Eye (tissue), 1 donor: ENCODE measurements at regions not wholly inside any gene's neighbourhood (a gene's known extent, or its start where the extent isn't known, plus 50 kb on each side); places are given as distances from the start of the nearest gene placed in this dataset.
"Not testable (repeated sequence)": the region's sequence is repeated elsewhere in the genome, so short reads cannot be mapped to it uniquely, and the experiment has no call there.

Experiments
- DNase-seq: peaks from one replicate; pipeline ENCODE4 v3.0.0-alpha.2; 2015

GRCh38 chr4:55028196-55028595 is 97.2 kb downstream of the KDR start:
- DNase-seq, result no peak

GRCh38 chr4:55027596-55027995 is 97.8 kb downstream of the KDR start:
- no peak for DNase-seq

DNA sequence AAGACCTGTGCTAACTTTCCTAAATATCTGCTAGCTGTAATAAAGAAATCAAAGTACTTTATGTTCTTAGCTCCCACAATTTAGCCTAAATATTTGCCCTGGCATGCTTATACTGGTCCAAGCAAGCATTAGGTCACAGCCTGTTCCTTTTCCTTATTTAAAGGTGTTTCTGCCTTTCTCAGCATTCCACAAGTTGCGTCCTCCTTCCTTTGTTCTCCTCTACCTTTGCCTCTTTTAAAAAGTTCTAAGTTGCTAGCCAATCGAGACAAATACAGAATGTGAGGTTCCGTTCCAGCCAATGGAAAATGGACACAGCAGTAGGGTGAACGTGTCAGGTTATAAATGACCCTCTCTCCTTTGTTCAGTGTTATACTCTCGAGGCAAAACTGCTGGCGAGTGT is 99.9 kb downstream of the KDR start:
- DNase-seq, result not testable (repeated sequence)

DNA sequence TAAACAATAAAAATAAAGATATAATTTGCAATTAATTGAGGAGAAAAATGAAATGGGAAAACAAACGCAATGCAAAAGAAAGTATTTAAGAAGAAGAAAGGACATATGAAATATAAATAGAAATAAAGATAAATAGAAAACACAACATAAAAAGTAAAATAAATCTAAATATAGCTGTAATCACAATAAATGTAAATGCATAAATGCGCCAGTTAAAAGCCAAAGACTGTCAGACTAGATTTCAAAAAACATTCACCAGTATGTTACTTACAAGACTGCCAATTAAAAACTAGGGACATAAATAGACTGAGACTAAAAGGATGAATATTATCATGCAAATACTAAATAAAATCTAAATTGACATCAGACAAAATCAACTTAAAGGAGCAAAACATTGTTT is 102.4 kb downstream of the KDR start:
- DNase-seq, result no peak

DNA sequence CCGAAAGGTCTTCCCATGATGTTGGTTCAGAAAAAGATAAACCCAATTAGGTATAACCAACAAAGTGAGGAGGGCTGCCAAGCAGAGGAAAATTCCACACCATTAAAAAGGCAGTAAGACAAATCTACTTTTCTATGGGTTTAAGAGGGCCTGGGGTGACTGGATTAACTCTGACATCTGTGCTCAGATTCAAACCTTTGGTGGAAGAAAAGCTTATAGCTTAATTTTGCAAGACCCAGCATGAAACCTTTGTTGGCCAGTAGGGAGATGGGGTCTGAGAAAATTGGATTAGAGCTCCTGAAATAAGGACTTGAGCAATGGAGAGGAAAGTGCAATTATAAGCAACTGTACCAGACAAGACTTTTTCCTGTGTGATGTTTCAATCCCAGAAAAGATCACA is 104.2 kb downstream of the KDR start:
- DNase-seq, result peak; percentile 72

DNA sequence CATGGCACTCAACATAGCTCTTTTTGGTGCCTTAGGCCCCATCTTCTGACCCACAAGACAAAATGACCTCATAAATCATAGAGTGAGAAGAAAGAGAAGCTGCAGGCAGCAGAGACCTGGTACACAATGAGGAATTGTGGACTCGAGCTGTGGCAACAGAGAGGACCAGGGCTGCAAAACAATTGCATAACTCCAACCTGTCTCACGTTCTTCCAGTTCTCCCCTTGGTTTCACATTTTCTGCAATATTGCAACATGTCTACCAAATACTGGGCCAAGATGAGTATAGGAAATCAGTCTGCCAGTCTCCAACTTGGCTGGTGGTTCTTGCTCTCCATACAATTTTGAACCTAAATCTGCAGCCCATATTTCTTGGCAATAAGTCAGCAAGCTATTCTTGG is 105.3 kb downstream of the KDR start:
- no peak for DNase-seq

DNA sequence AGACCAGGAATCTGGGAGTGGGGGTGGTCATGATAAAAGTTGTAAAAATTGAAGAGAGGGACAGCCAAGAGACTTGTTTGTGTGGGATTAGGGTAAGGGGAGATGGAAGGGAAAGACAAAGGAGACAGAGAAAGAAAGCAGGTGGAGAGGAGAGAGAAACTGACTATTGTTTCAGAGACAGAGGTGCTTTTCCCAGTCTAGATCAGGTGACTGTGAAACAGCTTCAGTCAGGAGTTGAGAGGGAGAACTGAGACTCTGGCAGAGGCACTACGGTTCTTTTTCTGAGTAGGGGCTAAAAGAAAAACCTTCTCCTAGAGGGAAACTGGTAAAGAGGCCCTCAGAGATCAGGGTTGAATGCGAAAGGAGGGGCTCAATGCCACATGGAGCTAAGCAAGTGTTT is 106.4 kb downstream of the KDR start:
- no peak for DNase-seq

- DNase-seq, result no peak
Measured at GRCh38 chr4:55018521-55018920, 106.9 kb downstream of the KDR start.

- no peak for DNase-seq
Measured at GRCh38 chr4:55017406-55017805, 108.0 kb downstream of the KDR start.

GRCh38 chr4:55016131-55016530 is 109.3 kb downstream of the KDR start:
- DNase-seq, result no peak

GRCh38 chr4:55014876-55015275 is 110.5 kb downstream of the KDR start:
- DNase-seq, result no peak

GRCh38 chr4:55013431-55013955 is 111.9 kb downstream of the KDR start:
- no peak for DNase-seq

DNA sequence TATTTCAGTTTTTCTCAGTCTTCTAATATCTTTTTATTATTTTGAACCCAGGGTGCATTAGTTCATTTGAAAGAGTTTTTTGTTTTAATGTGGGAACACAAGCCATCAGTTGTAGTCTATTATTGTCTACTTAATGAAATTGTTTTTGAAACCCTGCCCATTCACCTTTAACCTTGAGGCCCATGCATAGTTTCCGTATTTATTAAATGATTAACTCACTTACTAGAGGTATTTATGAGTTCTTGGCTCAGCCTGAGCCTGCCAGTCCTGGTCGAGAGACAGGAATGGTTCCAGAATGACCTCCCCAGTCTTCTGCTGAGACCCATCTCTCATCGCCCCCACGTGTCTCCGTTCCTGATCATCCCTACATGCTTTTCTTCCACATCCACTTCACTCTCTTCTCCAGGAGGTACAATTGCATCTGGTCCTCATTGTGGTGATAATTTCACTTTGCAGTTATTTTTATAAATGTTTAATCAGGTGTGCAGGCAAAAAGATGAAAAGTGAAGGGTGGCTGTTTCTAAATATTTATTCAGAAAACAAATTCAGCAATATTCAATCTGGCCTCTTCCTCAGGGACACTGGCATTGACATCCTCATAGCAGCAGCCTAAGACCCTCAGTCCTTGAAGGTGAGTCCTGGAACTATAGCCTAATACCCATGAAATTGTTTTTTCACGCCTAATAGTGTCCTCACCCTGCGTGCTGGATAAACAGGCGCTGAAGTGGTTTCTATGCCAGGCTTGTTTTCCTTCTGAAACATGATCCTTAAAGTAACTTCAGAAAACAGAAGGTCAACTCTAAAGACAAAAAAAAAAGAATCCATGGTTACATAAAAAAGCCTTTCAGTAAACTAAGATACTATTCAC is 112.8 kb downstream of the KDR start:
- no peak for DNase-seq

GRCh38 chr4:55011761-55012160 is 113.6 kb downstream of the KDR start:
- DNase-seq, result no peak

DNA sequence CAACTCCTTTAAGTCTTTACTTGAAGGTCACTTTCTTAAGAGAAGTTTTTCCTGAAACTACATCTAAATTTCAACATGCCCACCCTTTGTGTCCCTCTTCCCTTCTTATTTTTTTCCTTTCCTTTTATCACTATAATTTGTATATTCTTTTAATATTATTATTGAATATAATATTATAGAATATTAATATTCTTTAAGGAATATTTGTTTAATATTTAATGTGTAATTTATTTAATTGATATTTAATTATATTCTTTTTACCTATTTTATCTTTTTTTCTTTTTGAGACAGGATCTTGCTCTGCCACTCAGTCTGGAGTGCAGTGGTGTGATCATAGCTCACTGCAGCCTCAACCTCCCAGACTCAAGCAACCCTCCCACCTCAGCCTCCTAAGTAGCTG is 114.8 kb downstream of the KDR start:
- DNase-seq, result no peak

DNA sequence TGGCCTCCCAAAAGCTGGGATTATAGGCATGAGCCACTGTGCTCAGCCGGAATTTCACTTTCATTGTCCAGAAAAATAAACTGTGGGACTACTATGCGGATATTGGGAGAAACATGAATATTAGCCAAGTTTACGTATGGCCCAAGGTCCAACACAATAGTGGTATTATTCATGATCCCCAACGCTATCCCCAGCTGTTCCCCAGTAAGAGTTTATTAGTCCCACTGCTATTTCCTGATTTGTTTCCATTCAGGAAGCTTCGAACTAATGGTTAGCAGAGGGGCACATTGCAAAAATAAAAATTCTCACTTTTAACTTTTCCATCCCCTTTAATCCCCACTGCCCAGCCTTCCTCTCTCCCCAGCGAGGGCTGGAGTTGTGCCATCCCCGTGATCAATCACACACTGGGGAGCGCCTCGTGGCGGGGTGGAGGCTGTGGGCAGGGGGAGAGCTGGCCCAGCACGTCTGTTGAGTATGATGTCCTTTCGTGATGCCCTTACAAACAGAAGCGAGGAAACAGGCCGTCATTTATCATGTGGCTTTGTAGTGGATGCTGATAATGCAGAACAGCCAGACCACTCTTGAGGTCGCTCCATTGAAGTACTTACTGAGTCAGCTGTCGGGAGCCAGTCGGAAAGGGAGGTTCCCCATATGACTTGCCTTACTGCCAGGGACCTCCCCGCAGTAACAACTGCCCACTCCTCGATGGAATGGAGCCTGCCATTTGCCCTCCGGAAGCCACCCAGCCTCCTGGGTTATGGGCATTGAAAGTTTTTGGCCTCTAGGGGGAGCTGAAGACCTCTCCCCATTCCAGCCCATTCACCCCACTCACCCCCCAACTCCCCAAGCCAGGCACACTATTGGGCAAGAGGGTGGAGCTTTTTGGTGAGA is 117.0 kb downstream of the KDR start:
- DNase-seq, result no peak

DNA sequence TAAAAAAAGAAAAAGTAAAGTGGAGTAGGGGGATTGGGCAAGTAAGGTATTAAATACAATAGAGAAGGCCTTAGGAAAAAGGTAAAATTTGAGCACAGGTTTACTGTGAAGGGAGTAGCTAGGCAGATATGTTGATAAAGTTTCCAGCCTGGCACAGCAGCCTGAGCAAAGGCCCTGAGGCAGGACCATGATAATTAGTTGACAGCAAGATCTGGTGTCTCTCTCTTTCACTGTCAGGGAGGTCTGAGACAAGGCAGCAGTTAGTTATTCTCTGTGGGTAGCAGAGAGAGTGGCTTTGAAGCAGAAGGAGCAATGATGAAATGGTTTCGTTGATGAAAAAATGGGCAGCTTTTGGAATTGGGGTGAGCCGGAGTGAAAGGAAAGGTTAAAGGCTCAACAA is 119.5 kb downstream of the KDR start:
- no peak for DNase-seq

DNA sequence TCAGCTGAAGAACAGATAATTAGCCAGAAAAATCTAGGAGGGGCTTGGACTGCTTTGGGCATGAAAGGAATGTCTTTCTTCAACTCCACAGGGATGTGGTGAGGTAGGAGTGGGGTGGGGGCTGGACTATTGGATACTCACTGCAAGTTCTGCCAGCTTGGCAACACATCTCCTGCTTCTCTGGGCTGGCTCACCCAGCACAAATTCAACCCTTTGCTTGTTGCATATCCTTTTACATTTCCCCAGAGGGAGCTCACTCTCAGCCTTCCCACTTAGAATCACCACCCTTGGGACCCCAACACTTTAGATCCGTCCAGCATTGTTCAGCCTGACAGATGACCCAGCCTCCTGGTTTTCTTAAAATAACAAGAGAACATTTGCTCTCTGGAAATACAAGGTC is 120.6 kb downstream of the KDR start:
- no peak for DNase-seq

DNA sequence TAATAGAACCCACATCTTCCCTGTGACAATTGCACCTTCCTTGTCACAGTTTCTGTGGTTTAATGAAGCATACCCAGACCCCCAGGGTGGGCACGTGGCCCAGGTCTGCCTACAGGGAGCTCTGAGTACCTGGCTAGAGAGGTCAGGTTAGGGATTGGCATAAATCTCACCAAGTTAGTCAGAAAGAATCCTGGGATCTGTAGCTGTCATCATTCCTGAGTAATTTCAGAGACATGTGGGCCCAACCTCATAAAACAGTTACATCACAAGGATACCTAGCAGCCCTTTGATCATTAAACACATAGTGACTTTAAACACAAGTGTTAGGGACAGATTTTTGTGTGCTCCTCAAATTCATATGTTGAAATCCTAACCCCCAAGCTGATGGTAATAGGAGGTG is 123.0 kb downstream of the KDR start:
- DNase-seq, result no peak

GRCh38 chr4:55001538-55001937 is 123.9 kb downstream of the KDR start:
- no peak for DNase-seq

- DNase-seq, result peak; percentile 52
Measured at GRCh38 chr4:54999003-54999402, 126.4 kb downstream of the KDR start.

GRCh38 chr4:54993473-54994026 is 131.8 kb downstream of the KDR start:
- not testable (repeated sequence) for DNase-seq

DNA sequence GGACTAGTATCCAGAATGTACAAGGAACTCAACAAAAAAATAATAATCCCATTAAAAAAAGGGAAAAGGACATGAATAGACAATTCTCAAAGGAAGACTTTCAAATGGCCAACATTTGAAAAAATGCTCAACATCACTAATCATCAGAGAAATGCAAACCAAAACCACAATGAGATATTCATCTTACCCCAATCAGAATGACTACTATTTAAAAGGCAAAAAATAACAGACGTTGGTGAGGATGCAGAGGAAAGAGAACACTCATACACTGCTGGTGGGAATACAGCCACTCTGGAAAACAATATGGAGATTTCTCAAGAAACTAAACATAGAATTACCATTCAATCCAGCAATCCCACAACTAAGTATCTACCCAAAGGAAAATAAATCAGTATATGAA is 133.1 kb downstream of the KDR start:
- no peak for DNase-seq

GRCh38 chr4:54988655-54989054 is 136.7 kb downstream of the KDR start:
- DNase-seq, result no peak
